GM10847 (cell line): ENCODE measurements at regions not wholly inside any gene's neighbourhood (a gene's known extent, or its start where the extent isn't known, plus 50 kb on each side); places are given as distances from the start of the nearest gene placed in this dataset.

Experiments
- POLR2A ChIP-seq: IDR thresholded peaks from 2 replicates; pipeline ENCODE4 v1.6.1; 2011; ENCODE audit not compliant: insufficient read length; ENCODE audit errors: extremely low read depth

DNA sequence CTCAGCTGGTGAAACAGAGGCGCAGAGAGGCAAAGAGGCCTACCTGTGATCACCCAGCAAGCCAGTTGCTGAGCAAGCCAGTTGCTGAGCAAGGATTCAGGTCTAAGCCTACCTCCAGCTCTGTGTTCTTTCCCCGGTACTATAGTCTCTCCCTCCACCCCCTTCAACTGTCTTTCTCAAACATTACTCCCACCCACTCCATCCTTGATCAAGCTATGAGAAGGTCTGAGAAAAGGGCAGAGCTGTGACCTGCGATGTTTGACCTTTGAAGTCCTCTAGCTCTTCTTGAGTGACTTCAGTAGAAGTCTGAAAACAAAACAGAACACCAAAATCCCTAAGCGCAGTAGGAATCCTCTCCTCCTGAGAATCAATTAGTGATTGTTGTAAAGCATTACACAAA lies 665.2 kb upstream of the ID2 start:
- no peak for TF ChIP-seq POLR2A

DNA sequence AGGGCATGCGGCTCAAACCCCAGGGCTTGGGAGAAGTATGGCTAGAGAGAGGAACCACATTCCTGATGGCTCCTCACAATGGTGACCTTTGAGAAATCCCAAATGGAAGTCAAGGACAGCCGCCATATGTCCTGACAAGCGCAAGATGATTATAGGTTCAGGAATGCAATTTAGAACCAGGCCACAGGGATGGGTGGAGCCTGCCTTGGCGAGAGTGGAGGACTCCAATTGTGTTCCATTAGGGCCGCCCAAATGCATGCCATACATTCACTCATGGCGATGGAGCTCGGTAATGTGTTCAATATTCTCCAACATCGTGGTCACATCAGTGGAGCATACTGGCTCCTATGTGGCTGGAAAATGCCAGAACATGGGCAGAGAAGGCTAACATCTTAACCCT lies 662.9 kb upstream of the ID2 start:
- no peak for TF ChIP-seq POLR2A

DNA sequence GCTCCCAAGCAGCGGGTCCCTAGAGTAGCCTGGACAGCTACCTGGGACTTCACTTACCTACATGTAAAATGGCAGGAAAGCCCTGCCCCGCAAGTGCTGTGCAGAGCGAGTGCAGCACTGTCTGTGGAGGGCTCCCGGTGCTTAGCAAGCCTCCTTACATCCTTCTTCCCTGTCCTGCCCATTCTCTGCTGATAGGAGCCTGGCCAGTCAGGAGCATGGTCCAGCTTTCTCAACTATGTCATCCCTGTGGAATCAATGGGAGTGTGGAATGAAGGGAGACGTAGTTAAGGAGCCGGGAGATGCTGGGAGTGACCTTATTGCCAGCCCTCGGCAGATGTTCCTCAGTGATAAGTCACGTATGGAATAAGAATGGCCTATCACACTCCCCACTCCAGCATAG lies 661.9 kb upstream of the ID2 start:
- no peak for TF ChIP-seq POLR2A

DNA sequence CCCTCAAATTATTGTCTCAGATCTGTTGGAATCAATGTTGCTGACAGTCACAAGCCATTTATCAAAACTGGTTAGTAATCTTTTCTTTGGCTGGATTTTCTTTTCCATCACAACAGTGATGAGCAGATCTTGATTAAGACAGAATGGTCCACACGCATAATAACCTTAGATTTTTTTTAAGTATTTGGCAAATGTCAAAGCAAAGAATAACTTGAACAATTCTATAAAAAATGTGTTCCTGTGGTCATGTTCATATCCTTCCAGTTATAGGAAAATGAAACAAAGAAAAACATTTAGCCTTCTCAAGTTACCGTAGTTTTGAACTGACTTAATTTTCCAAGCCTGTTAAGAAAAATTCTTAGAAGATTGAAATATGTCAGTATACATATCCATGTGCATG lies 659.9 kb upstream of the ID2 start:
- no peak for TF ChIP-seq POLR2A

GRCh38 chr2:8022908-8023640 lies 658.8 kb upstream of the ID2 start:
- TF ChIP-seq POLR2A = no peak

DNA sequence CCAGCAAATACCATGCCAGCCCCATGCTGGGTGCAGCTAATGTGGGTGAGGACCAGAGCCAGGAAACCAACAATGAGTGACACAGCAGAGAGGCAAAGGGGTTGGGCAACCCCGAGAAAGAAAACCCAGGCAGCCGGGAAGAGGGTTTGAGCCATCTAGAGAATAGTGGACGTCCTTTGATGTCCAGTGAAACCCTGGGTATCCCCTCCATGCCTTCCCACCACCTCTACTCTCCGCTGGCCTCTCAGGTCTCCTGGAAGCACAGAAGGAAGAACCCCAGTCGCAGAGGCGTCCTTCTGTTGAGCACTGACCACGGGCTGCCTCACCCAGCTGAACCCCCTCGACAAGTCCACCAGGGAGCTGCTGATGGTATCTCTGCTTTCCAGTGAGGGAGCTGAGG lies 657.4 kb upstream of the ID2 start:
- TF ChIP-seq POLR2A = no peak

DNA sequence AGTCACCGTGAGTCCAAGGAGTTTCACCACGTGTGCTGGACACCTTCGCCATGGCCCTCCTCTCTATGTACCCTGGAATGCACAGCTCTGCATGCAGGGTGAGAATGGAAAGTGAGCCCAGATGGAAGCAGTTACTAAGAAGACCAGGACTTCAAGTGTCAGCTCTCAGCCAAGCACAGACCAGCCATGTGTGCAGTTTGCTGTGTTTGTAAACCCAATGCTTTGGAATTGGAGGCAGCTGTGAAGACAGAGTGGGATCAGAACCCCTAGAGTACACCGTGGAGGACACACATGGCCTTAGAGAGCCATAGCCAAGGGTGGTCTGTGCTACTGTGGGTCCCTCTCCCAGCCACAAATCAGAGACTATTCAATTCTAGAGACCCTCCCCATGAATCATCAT lies 655.5 kb upstream of the ID2 start:
- TF ChIP-seq POLR2A = no peak

DNA sequence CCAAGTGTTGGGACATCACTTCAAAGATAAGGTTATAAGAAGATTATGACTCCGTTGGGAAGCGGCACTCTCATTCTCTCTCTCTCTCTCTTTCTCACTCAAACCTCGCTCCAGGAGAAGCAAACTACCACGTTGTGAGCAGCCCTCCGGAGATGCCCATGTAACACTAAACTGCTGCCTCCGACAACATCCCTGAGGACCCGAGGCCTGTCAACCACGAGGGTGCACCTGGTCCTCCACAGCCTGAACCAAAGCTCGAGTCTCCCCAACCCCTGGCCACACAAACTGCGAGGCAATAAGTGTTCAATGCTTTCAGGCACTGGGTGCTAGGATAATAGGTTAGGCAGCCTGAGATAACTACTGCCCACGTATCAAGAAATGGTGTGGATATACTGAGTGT lies 654.5 kb upstream of the ID2 start:
- TF ChIP-seq POLR2A = no peak

GRCh38 chr2:8028036-8028435 lies 653.8 kb upstream of the ID2 start:
- no peak for TF ChIP-seq POLR2A

DNA sequence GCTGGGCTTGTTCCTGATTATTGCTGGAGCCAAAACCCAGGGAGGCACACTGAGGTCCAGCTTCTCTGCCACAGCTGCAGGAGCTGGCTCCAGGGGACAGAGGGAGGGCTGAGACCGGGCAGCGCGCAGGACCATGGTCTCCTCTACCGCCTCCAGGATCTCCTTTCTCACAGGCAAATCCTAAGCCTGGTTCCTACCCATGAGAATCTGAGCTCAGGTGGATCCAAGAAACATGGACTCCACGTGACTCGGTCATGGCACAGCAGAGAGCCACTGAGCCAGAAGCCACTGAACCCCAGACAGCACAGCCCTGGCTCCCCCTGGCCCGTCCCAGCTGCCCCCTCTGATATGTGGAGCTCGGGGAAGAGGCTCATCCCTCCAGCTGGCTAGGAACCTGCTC lies 653.4 kb upstream of the ID2 start:
- no peak for TF ChIP-seq POLR2A

- no peak for TF ChIP-seq POLR2A
These were observed 652.9 kb upstream of the ID2 start for GRCh38 chr2:8028981-8029380.

- no peak for TF ChIP-seq POLR2A
These were observed 651.1 kb upstream of the ID2 start for GRCh38 chr2:8030573-8031303.

GRCh38 chr2:8031370-8031769 lies 650.5 kb upstream of the ID2 start:
- TF ChIP-seq POLR2A = no peak

- no peak for TF ChIP-seq POLR2A
These were observed 648.2 kb upstream of the ID2 start for GRCh38 chr2:8033546-8034096.

- no peak for TF ChIP-seq POLR2A
These were observed 645.5 kb upstream of the ID2 start for GRCh38 chr2:8036366-8036765.

GRCh38 chr2:8039732-8040131 lies 642.1 kb upstream of the ID2 start:
- no peak for TF ChIP-seq POLR2A
